Middle frontal gyrus (tissue), 1 donor: ENCODE measurements at regions not wholly inside any gene's neighbourhood (a gene's known extent, or its start where the extent isn't known, plus 50 kb on each side); places are given as distances from the start of the nearest gene placed in this dataset.
A peak's percentile ranks its signal among the peaks of the same experiment; 100 is the strongest.

ENCODE experiments used
- DNase-seq: peaks from one replicate; pipeline ENCODE4 v3.0.0-alpha.2; 2015; ENCODE audit warnings: low spot score; ENCODE audit errors: extremely low spot score

GRCh38 chr11:121944556-121945230, 171.3 kb downstream of the BLID start:
- DNase-seq: no peak

DNA sequence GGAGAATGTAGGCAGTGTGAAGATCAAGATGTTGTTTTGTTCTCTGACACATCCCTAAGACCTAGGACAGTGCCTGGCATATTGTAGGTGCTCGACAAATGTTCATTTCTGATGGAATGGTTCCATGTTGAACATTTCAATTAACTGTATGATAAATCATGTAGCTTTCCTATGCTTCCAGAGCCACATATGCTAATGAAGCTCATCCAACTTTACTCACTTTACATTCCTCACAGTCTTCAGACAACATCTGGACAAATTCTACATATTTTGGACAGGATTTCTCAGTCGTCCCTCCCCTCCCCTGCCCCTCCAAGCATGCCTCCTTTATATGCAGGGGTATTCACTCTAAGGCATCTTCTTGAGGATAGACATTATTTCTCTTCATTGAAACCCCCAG, 177.9 kb downstream of the BLID start:
- no peak for DNase-seq

GRCh38 chr11:121936781-121937447, 179.1 kb downstream of the BLID start:
- no peak for DNase-seq

DNA sequence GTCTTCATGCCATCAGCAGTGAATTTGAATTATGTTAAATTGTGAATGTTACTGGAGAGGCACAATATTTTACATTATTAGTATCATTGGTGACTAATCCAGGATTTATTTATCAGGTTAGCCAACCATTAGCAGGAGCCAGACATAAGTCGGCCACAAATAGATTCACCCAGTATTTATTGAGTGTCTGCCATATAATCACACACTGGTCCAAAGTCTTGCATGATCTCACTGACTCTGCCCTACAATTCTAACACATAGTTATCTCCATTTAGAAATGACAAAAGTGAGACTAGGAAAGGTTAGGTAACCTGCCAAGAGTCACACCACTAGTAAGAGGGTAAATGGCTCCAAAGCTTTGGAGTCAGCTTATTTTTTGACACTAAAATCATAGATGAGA, 179.6 kb downstream of the BLID start:
- DNase-seq: no peak

DNA sequence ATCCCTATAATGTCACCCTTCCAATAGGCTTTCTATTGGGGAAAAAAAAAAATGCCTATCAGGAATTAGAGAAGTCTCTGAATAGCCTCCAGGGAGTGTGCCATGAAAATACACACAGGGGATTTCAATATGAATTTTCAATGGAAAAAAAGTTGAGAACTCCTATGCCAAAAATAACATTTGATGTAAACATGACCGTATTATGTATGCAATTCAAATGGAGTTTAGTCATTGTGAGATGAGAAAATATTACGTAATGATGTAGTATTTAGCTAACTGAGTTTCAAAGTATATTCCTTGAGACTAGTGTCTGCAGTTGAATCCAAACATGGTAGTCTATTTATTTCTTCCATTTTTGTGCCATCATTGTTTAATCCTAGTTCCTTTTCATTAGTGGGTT, 182.3 kb downstream of the BLID start:
- no peak for DNase-seq

GRCh38 chr11:121933294-121933693, 182.7 kb downstream of the BLID start:
- DNase-seq: no peak

DNA sequence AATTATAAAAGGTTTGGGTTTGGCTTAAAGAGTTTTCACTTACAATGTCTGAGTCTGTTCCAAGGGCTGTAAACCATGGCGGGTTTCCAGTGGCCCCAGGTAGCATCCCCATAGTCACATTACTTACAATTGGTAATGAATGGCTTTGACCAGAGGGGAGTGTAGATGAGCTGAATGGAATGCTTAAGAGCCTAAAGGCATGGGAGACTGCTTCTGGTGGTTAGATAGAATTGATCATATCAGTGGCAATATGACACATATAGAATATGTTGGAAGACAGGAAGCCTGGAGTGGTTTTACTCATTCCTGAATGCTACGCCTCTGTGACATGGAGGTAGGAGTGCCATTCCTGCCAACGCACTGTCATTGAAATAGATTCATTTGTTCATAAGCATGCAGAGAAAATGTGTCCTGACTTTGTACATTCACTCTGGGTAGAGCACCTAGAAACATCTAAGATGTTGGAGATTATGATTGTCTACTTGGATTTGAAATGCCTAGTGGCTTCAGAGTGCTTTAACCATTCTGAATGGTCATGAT, 183.3 kb downstream of the BLID start:
- DNase-seq: no peak

DNA sequence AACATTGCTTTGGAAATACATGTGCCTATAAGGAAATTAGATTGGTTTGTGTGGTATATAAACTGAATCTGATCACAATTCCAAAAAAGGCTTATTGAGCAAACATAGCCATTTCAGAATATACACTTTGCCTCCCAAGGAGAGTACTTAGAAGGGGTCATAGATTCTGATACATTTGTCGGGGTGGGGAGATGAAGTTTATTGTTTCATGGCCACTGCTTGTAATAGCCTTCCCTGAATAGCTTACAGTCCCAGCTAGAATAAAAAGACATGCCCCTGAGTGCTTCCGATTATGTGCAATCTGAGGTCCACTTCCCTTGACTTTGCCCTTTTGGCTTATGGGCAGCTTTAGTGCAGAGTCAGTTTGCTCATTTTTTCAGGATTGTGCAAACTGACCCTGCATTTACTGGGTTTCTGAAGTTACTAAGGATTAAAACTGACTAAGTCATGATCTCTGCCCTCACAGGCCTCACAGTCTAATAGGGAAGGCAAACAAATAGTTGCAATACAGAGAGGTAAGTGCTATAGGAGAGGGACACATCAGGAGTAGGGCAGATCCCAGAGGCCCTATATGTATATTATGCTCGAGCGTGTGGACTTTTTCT, 184.2 kb downstream of the BLID start:
- DNase-seq: no peak

DNA sequence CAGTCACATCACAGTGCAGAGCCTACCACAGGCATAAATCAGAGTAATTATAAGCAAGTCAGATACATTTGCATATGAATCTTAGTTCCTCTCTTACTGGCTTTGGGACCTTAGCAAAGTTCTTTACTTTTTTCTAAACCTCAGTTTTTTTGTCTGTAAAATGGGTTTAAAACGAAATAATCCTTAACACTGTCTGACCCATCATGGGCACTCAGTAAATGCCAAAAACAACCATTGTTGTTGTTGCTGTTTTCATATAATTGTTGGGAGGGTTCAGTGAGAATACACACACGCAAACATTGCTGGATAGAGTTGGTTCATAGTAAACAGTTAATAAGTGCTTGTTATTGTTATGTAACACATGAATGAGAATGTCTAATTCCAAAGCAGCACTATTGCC, 184.9 kb downstream of the BLID start:
- no peak for DNase-seq

DNA sequence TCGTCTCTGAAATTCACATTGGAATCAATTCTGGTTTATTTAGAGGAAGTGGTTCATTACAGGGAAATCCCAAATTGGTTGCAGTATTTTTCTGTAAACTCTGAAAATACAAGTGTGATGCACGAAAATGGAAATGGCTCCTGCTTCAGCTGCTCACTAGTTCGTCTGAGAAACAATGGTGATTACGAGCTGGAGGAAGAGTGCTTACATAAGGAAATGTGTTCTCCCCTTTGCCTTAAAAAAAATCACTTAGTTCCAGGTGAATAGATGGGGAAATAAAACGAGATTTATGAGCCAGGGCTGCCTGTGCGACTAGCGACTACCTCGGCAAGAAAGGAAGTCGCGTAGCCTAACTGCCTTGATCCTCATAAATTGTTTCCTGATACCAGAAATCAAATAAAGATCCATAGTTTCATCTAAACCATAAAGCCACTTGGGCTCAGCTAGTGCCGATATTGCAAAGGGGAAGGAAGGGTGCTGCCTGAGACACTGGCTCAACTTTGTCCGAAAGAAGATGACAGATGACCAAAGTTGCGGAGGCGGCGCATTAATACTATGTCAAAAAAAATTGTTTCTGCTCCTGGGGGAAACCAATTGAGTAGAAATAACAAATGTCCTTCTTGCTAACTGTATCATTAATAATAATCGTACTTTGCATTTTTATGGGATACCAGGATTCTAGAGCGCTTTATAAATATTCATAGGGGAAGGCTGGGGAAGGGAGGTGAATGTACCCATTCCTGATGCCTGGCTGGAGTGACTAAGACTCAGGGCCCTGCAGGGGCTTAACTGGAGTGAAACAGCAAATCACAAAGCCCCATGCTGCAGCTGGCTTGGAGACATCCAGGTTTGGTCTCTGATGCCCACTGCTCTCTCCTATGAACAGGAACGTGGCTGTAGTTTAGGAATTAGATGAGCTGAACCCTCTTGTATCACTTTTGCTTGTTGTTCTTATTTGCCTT, 185.7 kb downstream of the BLID start:
- no peak for DNase-seq

GRCh38 chr11:121929581-121929980, 186.4 kb downstream of the BLID start:
- peak; percentile 26 for DNase-seq

DNA sequence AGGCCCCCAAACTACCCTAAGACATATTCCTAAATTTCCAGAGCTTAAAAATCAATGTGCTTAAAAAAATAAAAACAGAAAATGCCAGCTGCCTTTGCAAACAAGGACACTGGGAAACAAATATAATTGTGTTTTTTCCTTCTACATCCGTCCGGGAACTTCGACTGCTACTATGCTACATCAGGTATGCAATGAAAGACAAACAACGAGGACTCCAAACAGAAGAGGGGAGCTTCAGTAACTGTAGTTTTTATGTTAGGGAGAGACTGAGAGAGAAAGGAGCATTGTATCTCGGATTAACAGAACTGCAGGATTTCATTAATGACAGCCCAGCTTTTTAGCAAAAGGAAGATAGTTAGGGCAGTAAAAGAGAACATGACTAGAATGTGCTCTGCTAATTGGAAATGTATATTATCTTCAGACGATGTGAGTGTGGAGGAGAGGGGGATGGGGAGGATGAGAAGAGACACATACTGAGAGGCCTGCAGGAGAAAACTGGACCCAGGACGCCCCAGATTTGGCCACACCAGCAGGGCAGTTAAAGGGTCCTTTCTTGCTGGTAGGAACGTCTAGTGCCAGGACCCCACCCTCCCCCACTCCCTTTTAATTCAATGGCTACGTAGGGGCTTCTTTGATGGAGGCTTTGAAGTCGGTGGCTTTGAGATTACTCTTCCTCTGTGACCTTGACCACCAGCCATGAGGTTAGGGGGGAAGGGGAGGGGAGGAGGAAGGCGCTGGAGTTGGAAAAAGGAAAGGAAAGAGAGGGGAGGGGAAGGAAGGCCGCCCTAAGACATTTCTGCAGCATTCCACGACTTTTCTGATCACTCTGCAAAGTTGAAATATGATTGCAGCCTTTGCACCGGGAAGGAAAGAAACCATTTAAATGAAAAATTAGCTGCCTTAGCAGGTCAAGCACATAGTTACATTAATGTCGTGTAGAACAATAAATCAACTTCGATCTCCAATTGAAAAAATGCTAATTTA, 187.1 kb downstream of the BLID start:
- no peak for DNase-seq

DNA sequence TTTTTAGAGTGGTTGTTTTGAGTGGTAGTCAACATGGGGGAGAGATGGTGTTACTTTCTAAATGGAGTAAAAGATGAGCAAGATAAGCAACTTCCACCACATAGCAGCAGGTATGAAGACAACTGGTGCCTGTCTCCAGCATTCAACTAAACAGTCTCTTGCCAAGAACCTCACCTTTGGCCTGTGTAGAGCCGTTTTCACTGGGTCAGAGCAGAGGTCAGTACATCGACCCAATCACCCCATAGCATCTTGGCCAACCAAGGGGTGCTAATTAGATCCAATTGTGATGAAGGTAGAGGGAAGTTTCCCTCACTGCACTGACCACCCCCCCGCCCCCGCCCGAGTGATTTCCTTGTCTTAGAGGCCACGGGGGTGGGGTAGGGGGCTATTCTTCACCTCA, 188.2 kb downstream of the BLID start:
- no peak for DNase-seq

- DNase-seq: no peak
These were observed 188.8 kb downstream of the BLID start for GRCh38 chr11:121927097-121927785.

- DNase-seq: no peak
These were observed 191.8 kb downstream of the BLID start for GRCh38 chr11:121924191-121924590.

DNA sequence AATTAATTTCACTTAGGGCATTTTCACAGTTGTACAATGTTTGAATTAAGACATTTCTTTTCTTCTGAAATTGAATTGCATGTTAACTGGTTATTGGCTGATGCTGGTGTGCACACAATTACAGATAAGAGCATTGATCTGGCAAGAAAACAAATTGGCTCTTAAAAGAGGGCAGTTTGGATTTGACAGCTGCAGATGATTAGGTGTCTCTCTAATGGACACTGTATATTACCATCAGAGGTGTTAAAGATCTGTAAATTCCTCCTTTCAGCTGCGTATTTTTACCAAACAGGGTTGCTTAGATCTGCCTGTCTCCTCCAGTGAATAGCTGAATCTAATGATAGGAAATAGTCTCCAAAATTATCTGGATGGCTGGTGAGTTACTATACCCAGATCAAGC, 198.5 kb downstream of the BLID start:
- no peak for DNase-seq

DNA sequence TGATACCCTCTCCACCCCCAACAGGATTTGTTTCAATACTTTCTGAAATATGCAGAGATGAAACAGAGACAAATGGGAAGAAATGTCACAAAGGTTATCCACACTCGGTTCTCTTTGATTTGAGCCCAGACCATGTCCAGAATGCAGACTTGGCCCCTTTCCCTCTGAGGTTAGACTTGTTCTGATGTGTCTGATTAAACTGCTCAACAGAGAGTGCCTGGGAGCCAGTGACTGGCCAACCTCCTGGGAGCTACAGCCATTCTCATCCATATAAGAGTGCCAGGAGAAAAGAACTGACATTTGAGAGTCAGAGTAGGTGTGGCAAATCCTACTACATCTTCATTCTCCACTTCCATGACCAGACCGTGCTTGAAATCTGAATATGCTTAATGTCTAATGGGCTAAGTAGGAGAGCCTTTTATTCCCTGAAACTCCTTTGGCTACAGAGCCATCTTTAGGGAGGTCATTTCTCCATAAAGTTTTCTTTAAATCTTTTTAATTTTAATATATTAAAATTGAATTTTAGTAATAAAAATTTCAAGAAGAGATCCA, 201.4 kb downstream of the BLID start:
- DNase-seq: no peak

DNA sequence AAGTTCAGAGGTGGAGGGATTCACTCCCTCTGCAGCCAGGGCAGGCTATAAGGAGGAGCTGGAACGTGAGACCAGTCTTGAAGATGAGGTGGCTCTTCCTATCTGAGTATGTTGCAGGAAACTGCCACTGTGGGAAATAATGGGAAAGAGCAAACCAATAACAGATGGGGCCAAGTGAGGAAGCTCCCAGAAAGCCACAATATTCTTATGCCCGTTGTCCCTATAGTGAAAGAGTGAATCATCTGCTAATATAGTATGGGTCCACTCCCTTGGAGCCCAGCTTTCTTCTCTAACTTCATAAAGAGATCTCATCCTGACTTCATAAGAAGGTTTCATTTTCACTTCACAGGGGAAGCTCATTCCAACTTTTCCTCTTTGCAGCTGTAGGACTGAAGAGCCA, 206.4 kb downstream of the BLID start:
- DNase-seq: no peak

- no peak for DNase-seq
These were observed 208.6 kb downstream of the BLID start for GRCh38 chr11:121907379-121907778.
